Kidney (tissue), 13 donors: ENCODE measurements at regions not wholly inside any gene's neighbourhood (a gene's known extent, or its start where the extent isn't known, plus 50 kb on each side); places are given as distances from the start of the nearest gene placed in this dataset.

Experiments
- DNase-seq, 5 donors: peaks; one replicate each; pipeline ENCODE4 v3.0.0-alpha.2; 2013 to 2020
- FAIRE-seq: peaks from 2 replicates; lab custom pipeline; 2012; peaks lifted over from hg19 to GRCh38; lab: Jason Lieb, UNC
- H3K27ac ChIP-seq, 2 donors: one replicate each; pipeline ENCODE4 v1.7.0; 2013; ENCODE audit warnings: low read depth in 2 of 2, low read length in 2 of 2, inconsistent platforms in 1 of 2
- H3K27me3 ChIP-seq: one replicate; pipeline ENCODE4 v1.7.1; 2013; ENCODE audit warnings: low read length, inconsistent platforms; ENCODE audit not compliant: control insufficient read depth, insufficient read depth
- H3K36me3 ChIP-seq, 3 donors: one replicate each; pipeline versions ENCODE4 v1.7.0 to v1.7.1; 2013; ENCODE audit warnings: low read length in 3 of 3, control low read depth in 1 of 3, inconsistent platforms in 1 of 3; ENCODE audit not compliant: insufficient read depth in 3 of 3, control insufficient read depth in 2 of 3
- H3K4me1 ChIP-seq, 3 donors: one replicate each; pipeline versions ENCODE4 v1.7.0 to v1.7.1; 2013; ENCODE audit warnings: low read length in 3 of 3, inconsistent platforms in 1 of 3, low read depth in 1 of 3; ENCODE audit not compliant: control insufficient read depth in 2 of 3, insufficient read depth in 2 of 3
- H3K4me3 ChIP-seq, 3 donors: one replicate each; pipeline versions ENCODE4 v1.7.0 to v1.8.1; 2013; ENCODE audit warnings: low read length in 3 of 3, control low read depth in 1 of 3, inconsistent platforms in 1 of 3
- H3K9ac ChIP-seq, 3 donors: one replicate each; pipeline versions ENCODE4 v1.7.0 to v1.7.1; 2013; ENCODE audit warnings: low read length in 3 of 3, control low read depth in 1 of 3, inconsistent platforms in 1 of 3
- H3K9me3 ChIP-seq, 3 donors: one replicate each; pipeline versions ENCODE4 v1.7.0 to v1.7.1; 2013; ENCODE audit warnings: low read length in 3 of 3, control low read depth in 1 of 3, inconsistent platforms in 1 of 3; ENCODE audit not compliant: control insufficient read depth in 2 of 3, insufficient read depth in 1 of 3
- intact Hi-C: fragments of 100-400 bp; cut with DNase I; formaldehyde crosslinking; loops from one replicate; pipeline ENCODE4 v1.11.1; 2022
- TF ChIP-seq, protein P1 (sequence below): IDR thresholded peaks from 3 replicates; pipeline ENCODE4 v1.5.1; 2012; ENCODE audit warnings: mild to moderate bottlenecking, moderate library complexity, borderline replicate concordance; ENCODE audit not compliant: insufficient read depth; ENCODE audit errors: extremely low read depth
- donor health status: control.
- donor health status: control.
- donor health status: control.
- donor health status: control.
- donor health status: control.
- donor health status: DM: yes; HTN: yes; CAD: no.
- donor health status: Normal renal cell carcinoma (clear cell type).

DNA sequence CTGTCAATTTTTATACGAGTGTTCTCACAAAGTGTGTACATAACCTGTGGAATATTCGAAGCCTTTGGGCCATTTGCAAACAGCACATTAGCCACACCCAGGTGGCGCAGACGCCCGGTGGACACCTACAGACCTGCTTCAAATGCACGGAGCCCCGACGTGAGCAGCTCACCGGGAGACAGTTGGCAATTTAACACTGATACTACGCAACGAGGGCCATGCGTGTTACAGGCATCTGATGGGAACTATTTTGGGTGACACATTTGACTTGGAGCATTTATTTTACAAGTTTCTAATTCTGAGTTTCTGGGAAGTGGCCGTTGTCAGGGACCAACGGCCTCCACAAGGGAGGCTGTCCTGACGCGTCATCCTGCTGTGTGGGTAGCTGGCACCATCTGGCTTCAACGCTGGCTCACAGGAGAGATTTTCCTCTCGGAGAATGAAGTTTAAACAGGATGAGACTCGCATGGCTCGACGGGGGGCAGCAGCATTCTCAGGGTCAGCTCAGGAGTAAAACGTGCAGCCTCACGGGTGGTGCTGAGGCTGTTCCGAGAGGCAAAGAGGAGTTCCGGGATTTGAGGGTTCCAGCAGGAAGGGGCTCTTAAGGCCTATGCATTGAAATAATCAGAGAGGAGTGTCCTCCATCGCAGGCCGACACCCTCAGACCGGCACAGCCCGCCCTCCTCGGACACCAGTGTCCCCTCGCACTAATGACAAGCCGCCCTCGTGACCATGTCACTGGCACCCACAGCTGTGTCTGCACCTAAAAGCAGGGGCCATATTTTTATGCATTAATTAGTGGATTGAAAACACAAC is 207.4 kb downstream of the DLL1 start:
- H3K4me1 ChIP-seq: no peaks in the 10 kb centered on the region
- TF ChIP-seq, protein P1, sequence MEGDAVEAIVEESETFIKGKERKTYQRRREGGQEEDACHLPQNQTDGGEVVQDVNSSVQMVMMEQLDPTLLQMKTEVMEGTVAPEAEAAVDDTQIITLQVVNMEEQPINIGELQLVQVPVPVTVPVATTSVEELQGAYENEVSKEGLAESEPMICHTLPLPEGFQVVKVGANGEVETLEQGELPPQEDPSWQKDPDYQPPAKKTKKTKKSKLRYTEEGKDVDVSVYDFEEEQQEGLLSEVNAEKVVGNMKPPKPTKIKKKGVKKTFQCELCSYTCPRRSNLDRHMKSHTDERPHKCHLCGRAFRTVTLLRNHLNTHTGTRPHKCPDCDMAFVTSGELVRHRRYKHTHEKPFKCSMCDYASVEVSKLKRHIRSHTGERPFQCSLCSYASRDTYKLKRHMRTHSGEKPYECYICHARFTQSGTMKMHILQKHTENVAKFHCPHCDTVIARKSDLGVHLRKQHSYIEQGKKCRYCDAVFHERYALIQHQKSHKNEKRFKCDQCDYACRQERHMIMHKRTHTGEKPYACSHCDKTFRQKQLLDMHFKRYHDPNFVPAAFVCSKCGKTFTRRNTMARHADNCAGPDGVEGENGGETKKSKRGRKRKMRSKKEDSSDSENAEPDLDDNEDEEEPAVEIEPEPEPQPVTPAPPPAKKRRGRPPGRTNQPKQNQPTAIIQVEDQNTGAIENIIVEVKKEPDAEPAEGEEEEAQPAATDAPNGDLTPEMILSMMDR: no peak
- no peaks in the 10 kb centered on the region for H3K9me3 ChIP-seq
- H3K27me3 ChIP-seq: no peaks in the 10 kb centered on the region
- intact Hi-C loops: no loop called here
- no peak overlapping the region for H3K4me3 ChIP-seq
- no peak overlapping the region for H3K9ac ChIP-seq
- no peak for FAIRE-seq
- DNase-seq: peak in 1 of 5 donors; percentile 26
- no peaks in the 10 kb centered on the region for H3K36me3 ChIP-seq
- H3K27ac ChIP-seq: no peak overlapping the region

DNA sequence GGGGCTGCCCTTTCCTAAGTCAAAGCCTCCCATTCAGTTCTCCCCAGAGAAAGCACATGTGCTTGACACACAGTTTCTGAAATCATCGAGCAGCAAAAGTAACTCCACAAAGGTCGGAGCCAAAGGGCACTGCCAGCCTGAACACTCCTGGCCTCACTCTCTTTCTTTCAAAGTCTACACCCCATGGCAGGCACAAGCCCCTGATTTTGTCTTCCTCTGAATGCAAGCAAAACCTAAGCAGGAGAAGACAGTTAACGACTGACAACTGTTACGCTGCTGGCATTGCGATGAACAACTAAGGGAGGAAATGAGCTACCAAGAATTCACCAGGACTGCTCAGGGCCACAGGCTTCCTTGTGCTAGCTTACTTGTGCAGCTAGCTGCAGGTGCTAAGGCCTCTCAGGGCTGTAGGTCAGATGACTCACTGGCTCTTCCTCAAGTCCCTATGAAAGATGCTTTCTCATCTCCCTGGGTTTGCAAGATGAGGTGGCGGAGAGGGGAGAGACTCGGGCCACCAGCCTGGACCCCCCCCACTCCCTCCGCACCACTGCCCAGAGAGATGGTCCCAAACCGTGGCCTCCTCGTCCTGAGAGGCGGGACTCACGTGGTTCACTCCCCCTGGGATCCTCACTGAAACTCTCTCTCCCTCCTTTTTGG is 208.2 kb downstream of the DLL1 start:
- no peaks in the 10 kb centered on the region for H3K4me1 ChIP-seq
- no peaks in the 10 kb centered on the region for H3K36me3 ChIP-seq
- no peaks in the 10 kb centered on the region for H3K27me3 ChIP-seq
- DNase-seq (peak in 1 of 5 donors; percentile 28), FAIRE-seq (no peak)
- no peak overlapping the region for H3K27ac ChIP-seq
- TF ChIP-seq, protein P1: no peak
- H3K9ac ChIP-seq: no peak overlapping the region
- H3K4me3 ChIP-seq: no peak overlapping the region
- no peaks in the 10 kb centered on the region for H3K9me3 ChIP-seq
- intact Hi-C loops: no loop called here

DNA sequence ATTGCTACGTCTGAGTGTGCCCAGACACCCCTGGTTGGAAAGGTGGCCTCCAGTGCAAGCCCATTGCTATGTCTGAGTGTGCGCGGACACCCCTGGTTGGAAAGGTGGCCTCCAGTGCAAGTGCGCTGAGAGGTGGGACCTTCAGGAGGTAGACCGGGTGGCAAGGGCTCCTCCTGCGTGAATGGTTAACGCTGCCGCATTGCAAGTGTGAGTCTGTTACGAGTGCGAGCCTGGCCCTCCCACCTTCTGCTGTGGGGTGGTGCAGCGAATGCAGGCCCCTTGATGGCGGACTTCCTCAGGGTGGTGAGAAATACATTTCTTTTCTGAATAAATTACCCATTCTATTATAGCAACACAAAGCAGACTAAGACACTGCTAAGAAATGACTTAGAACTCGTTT is 208.8 kb downstream of the DLL1 start:
- Histone ChIP-seq H3K27ac (no peak overlapping the region), H3K9ac (no peak overlapping the region), H3K27me3 (no peaks in the 10 kb centered on the region), H3K4me3 (no peak overlapping the region), H3K9me3 (no peaks in the 10 kb centered on the region), H3K36me3 (no peaks in the 10 kb centered on the region), H3K4me1 (no peaks in the 10 kb centered on the region)
- TF ChIP-seq, protein P1: no peak
- FAIRE-seq (no peak), DNase-seq (peak in 2 of 5 donors; percentile 27 to 57)
- intact Hi-C loops: no loop called here
